GM13977 (cell line): ENCODE measurements at regions not wholly inside any gene's neighbourhood (a gene's known extent, or its start where the extent isn't known, plus 50 kb on each side); places are given as distances from the start of the nearest gene placed in this dataset.
"Not testable (repeated sequence)": the region's sequence is repeated elsewhere in the genome, so short reads cannot be mapped to it uniquely, and the experiment has no call there.

ENCODE experiments used
- DNase-seq: peaks from one replicate; pipeline ENCODE4 v3.0.0; 2012; ENCODE audit warnings: low spot score
- CTCF ChIP-seq: IDR thresholded peaks from 2 replicates; pipeline ENCODE4 v1.5.1; 2012; ENCODE audit warnings: mild to moderate bottlenecking, control low read depth; ENCODE audit not compliant: insufficient read depth; ENCODE audit errors: extremely low read depth, missing control alignments
- in situ Hi-C: fragments of 300-500 bp; cut with MboI; formaldehyde crosslinking; loops from one replicate; pipeline ENCODE4 v1.12.0; 2022; ENCODE audit warnings: low sequenced_read_pairs, low pct_unique_long_range_greater_than_20kb, mixed read lengths, inconsistent platforms; ENCODE audit not compliant: unreplicated experiment

- in situ Hi-C loops: no loop called here
- no peak for TF ChIP-seq CTCF
- no peak for DNase-seq
These were observed 245.4 kb upstream of the ASCC3 start for GRCh38 chr6:101126501-101126900.

GRCh38 chr6:101129851-101130250 is 248.7 kb upstream of the ASCC3 start:
- TF ChIP-seq CTCF: no peak
- in situ Hi-C loops: no loop called here
- no peak for DNase-seq

GRCh38 chr6:101146389-101146788 is 247.1 kb upstream of the GRIK2 start:
- in situ Hi-C loops: no loop called here
- DNase-seq: no peak
- no peak for TF ChIP-seq CTCF

- DNase-seq: no peak
- no peak for TF ChIP-seq CTCF
- in situ Hi-C loops: no loop called here
These were observed 243.3 kb upstream of the GRIK2 start for GRCh38 chr6:101150226-101150625.

- DNase-seq, in situ Hi-C loops: not testable (repeated sequence)
These were observed 235.9 kb upstream of the GRIK2 start for GRCh38 chr6:101157638-101158037.

- DNase-seq: no peak
- in situ Hi-C loops: no loop called here
These were observed 229.9 kb upstream of the GRIK2 start for GRCh38 chr6:101163611-101164010.

GRCh38 chr6:101167638-101168037 is 225.9 kb upstream of the GRIK2 start:
- DNase-seq: no peak
- in situ Hi-C loops: no loop called here
- TF ChIP-seq CTCF: no peak

More at GRCh38 chr6:101163611-101164010, 229.9 kb upstream of the GRIK2 start:
- TF ChIP-seq CTCF: no peak

GRCh38 chr6:101171049-101171448 is 222.5 kb upstream of the GRIK2 start:
- DNase-seq, in situ Hi-C loops: not testable (repeated sequence)
